ENCODE measurements at regions not wholly inside any gene's neighbourhood (a gene's known extent, or its start where the extent isn't known, plus 50 kb on each side); places are given as distances from the start of the nearest gene placed in this dataset.

- no peak overlapping the region for H2AFZ ChIP-seq (ENCODE audit: low read length)
- H3K79me2 ChIP-seq (ENCODE audit: control insufficient read depth, insufficient read depth, low read length): no peaks in the 10 kb centered on the region
- no peak overlapping the region for H3K27ac ChIP-seq (ENCODE audit: insufficient read depth, low read length)
- no peak overlapping the region for H3K4me3 ChIP-seq (replicated peaks in 1 of 4; ENCODE audit: control extremely low read depth in 1 of 4, insufficient read depth in 1 of 4, low read depth in 3 of 4, low read length in 4 of 4)
- H3K4me2 ChIP-seq (ENCODE audit: extremely low read depth, insufficient read depth, low read length): no peak overlapping the region
- H3K4me1 ChIP-seq (ENCODE audit: control insufficient read depth, extremely low read depth, insufficient read depth, low read length): no peaks in the 10 kb centered on the region
- H3K36me3 ChIP-seq (ENCODE audit: control insufficient read depth, insufficient read depth, low read length): no peaks in the 10 kb centered on the region
- no peak for DNase-seq (ENCODE audit: low read depth in 2 of 2)
- no peak for TF ChIP-seq CTCF (conservative IDR thresholded peaks at IDR 0.05 in 1 of 2, IDR thresholded peaks at IDR 0.05 in 1 of 2; ENCODE audit: low read depth in 1 of 2, low read length in 2 of 2)
- no peak for TF ChIP-seq EZH2 (IDR thresholded peaks at IDR 0.05; ENCODE audit: low read length, missing control alignments)
- H3K9ac ChIP-seq (ENCODE audit: insufficient read depth, low read length): no peak overlapping the region
- no peaks in the 10 kb centered on the region for H3K9me3 ChIP-seq (ENCODE audit: control insufficient read depth, insufficient read depth, low read depth, low read length)
- no peaks in the 10 kb centered on the region for H4K20me1 ChIP-seq (ENCODE audit: control insufficient read depth, extremely low read depth, insufficient read depth, low read length)
- no peaks in the 10 kb centered on the region for H3K27me3 ChIP-seq (ENCODE audit: control insufficient read depth, insufficient read depth, low read length)
These were observed 495.0 kb downstream of the RASEF start for GRCh38 chr9:82567953-82568352.

- DNase-seq (ENCODE audit: low read depth in 2 of 2): peak in 1 of 2 donors; percentile 2
- Histone ChIP-seq H2AFZ (ENCODE audit: low read length) (no peak overlapping the region), H3K4me1 (ENCODE audit: control insufficient read depth, extremely low read depth, insufficient read depth, low read length) (no peaks in the 10 kb centered on the region), H3K27ac (ENCODE audit: insufficient read depth, low read length) (no peak overlapping the region), H3K27me3 (ENCODE audit: control insufficient read depth, insufficient read depth, low read length) (no peaks in the 10 kb centered on the region), H4K20me1 (ENCODE audit: control insufficient read depth, extremely low read depth, insufficient read depth, low read length) (no peaks in the 10 kb centered on the region), H3K36me3 (ENCODE audit: control insufficient read depth, insufficient read depth, low read length) (no peaks in the 10 kb centered on the region), H3K79me2 (ENCODE audit: control insufficient read depth, insufficient read depth, low read length) (no peaks in the 10 kb centered on the region), H3K4me2 (ENCODE audit: extremely low read depth, insufficient read depth, low read length) (no peak overlapping the region), H3K9ac (ENCODE audit: insufficient read depth, low read length) (no peak overlapping the region), H3K9me3 (ENCODE audit: control insufficient read depth, insufficient read depth, low read depth, low read length) (no peaks in the 10 kb centered on the region), H3K4me3 (replicated peaks in 1 of 4; ENCODE audit: control extremely low read depth in 1 of 4, insufficient read depth in 1 of 4, low read depth in 3 of 4, low read length in 4 of 4) (no peak overlapping the region)
- TF ChIP-seq EZH2 (IDR thresholded peaks at IDR 0.05; ENCODE audit: low read length, missing control alignments) (no peak), CTCF (conservative IDR thresholded peaks at IDR 0.05 in 1 of 2, IDR thresholded peaks at IDR 0.05 in 1 of 2; ENCODE audit: low read depth in 1 of 2, low read length in 2 of 2) (peak; percentile 9 to 18)
These were observed 492.7 kb downstream of the RASEF start for GRCh38 chr9:82570226-82570625.

- no peaks in the 10 kb centered on the region for H3K9me3 ChIP-seq (ENCODE audit: control insufficient read depth, insufficient read depth, low read depth, low read length)
- H3K27me3 ChIP-seq (ENCODE audit: control insufficient read depth, insufficient read depth, low read length): no peaks in the 10 kb centered on the region
- DNase-seq (ENCODE audit: low read depth in 2 of 2): no peak
- no peak overlapping the region for H3K27ac ChIP-seq (ENCODE audit: insufficient read depth, low read length)
- H3K4me1 ChIP-seq (ENCODE audit: control insufficient read depth, extremely low read depth, insufficient read depth, low read length): no peaks in the 10 kb centered on the region
- H3K79me2 ChIP-seq (ENCODE audit: control insufficient read depth, insufficient read depth, low read length): no peaks in the 10 kb centered on the region
- no peak overlapping the region for H3K4me3 ChIP-seq (replicated peaks in 1 of 4; ENCODE audit: control extremely low read depth in 1 of 4, insufficient read depth in 1 of 4, low read depth in 3 of 4, low read length in 4 of 4)
- H3K36me3 ChIP-seq (ENCODE audit: control insufficient read depth, insufficient read depth, low read length): no peaks in the 10 kb centered on the region
- no peak for TF ChIP-seq EZH2 (IDR thresholded peaks at IDR 0.05; ENCODE audit: low read length, missing control alignments)
- no peak for TF ChIP-seq CTCF (conservative IDR thresholded peaks at IDR 0.05 in 1 of 2, IDR thresholded peaks at IDR 0.05 in 1 of 2; ENCODE audit: low read depth in 1 of 2, low read length in 2 of 2)
- no peak overlapping the region for H3K4me2 ChIP-seq (ENCODE audit: extremely low read depth, insufficient read depth, low read length)
- H4K20me1 ChIP-seq (ENCODE audit: control insufficient read depth, extremely low read depth, insufficient read depth, low read length): no peaks in the 10 kb centered on the region
- no peak overlapping the region for H2AFZ ChIP-seq (ENCODE audit: low read length)
- no peak overlapping the region for H3K9ac ChIP-seq (ENCODE audit: insufficient read depth, low read length)
These were observed 491.4 kb downstream of the RASEF start for GRCh38 chr9:82571540-82571939.
